Thoracic aorta (tissue), 2 donors: ENCODE measurements at regions not wholly inside any gene's neighbourhood (a gene's known extent, or its start where the extent isn't known, plus 50 kb on each side); places are given as distances from the start of the nearest gene placed in this dataset.

ENCODE experiments used
- ATAC-seq: fragments of 150-250 bp; one replicate; pipeline ENCODE4 v1.8.0; 2017; ENCODE audit warnings: low read depth; ENCODE audit not compliant: insufficient number of reproducible peaks, low FRiP score
- DNase-seq: peaks from one replicate; pipeline ENCODE4 v3.0.0-alpha.2; 2020; ENCODE audit warnings: low spot score
- H3K27ac ChIP-seq, 2 donors: fragments of 200-600 bp; sonication (generic); 1 replicate in 1 of 2; 2 replicates in 1 of 2; pipeline ENCODE4 v1.5.1; 2016; ENCODE audit warnings: mild to moderate bottlenecking in 2 of 2, moderate library complexity in 2 of 2
- H3K27me3 ChIP-seq: fragments of 200-600 bp; sonication (generic); replicated peaks from 2 replicates; pipeline ENCODE4 v1.6.0; 2016; ENCODE audit warnings: mild to moderate bottlenecking; ENCODE audit not compliant: insufficient read depth
- H3K36me3 ChIP-seq: fragments of 200-600 bp; sonication (generic); one replicate; pipeline ENCODE4 v1.5.1; 2016
- H3K4me1 ChIP-seq, 2 donors: fragments of 200-600 bp; sonication (generic); 1 replicate in 1 of 2; 2 replicates in 1 of 2; pipeline versions ENCODE4 v1.5.1 to v1.6.0; 2016; ENCODE audit warnings: low read depth in 2 of 2, mild to moderate bottlenecking in 1 of 2; ENCODE audit not compliant: control insufficient read depth in 1 of 2
- H3K4me3 ChIP-seq: fragments of 200-600 bp; sonication (generic); 2 replicates; pipeline ENCODE4 v1.5.1; 2016; ENCODE audit warnings: mild to moderate bottlenecking
- H3K9me3 ChIP-seq: fragments of 200-600 bp; sonication (generic); 2 replicates; pipeline ENCODE4 v1.5.1; 2016
- TF ChIP-seq, protein P1 (sequence below): fragments of 200-600 bp; sonication (generic); IDR thresholded peaks from one replicate; pipeline ENCODE4 v1.5.1; 2019; ENCODE audit warnings: antibody characterized with exemption

DNA sequence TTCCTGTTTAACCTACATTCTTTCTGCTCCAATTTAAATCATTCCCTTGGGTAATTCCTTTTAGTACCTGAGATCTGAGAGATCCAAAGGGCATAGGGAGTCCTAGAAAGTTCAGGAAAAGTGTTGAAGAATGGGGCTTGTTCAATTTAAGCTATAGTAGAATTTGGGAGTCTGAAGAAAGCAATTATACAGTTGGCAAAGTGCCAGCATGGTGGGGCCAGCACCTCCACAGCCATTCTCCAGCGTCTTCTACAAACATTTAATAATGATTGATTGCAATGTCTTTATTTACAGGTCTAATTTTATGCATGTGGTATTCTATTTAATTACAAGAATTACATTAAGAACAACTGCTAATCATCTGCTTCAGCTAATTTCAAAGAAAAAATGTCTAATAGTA lies 957.7 kb upstream of the GYPC start:
- ATAC-seq (no peak), DNase-seq (no peak)
- no peak overlapping the region for H3K4me3 ChIP-seq
- TF ChIP-seq, protein P1, sequence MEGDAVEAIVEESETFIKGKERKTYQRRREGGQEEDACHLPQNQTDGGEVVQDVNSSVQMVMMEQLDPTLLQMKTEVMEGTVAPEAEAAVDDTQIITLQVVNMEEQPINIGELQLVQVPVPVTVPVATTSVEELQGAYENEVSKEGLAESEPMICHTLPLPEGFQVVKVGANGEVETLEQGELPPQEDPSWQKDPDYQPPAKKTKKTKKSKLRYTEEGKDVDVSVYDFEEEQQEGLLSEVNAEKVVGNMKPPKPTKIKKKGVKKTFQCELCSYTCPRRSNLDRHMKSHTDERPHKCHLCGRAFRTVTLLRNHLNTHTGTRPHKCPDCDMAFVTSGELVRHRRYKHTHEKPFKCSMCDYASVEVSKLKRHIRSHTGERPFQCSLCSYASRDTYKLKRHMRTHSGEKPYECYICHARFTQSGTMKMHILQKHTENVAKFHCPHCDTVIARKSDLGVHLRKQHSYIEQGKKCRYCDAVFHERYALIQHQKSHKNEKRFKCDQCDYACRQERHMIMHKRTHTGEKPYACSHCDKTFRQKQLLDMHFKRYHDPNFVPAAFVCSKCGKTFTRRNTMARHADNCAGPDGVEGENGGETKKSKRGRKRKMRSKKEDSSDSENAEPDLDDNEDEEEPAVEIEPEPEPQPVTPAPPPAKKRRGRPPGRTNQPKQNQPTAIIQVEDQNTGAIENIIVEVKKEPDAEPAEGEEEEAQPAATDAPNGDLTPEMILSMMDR: no peak
- no peaks in the 10 kb centered on the region for H3K36me3 ChIP-seq
- no peaks in the 10 kb centered on the region for H3K9me3 ChIP-seq
- H3K27ac ChIP-seq: no peak overlapping the region
- H3K4me1 ChIP-seq: no peaks in the 10 kb centered on the region
- no peaks in the 10 kb centered on the region for H3K27me3 ChIP-seq

GRCh38 chr2:125701070-125701469 lies 954.9 kb upstream of the GYPC start:
- no peak overlapping the region for H3K27ac ChIP-seq
- TF ChIP-seq, protein P1: no peak
- H3K27me3 ChIP-seq: no peaks in the 10 kb centered on the region
- ATAC-seq: no peak
- H3K4me3 ChIP-seq: no peak overlapping the region
- no peaks in the 10 kb centered on the region for H3K4me1 ChIP-seq
- H3K36me3 ChIP-seq: no peaks in the 10 kb centered on the region
- no peak for DNase-seq
- no peaks in the 10 kb centered on the region for H3K9me3 ChIP-seq

DNA sequence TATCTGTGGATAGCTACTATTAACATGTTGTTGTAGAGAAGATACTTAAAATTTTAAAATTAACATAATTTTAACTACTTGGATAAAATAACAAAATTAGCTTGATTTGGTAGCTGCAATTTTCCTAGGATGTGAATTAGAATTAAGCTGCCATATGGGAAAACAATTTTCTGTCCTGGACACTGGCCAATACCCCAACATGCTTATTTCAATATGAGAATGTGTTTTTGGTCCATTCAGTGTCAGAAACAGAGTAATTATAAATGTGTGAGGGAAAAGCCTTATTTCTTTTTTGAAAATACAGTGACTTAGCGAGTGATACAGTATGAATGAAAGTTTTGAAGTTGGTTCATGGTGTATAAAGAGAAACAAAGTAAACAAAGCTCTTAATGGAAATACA lies 948.3 kb upstream of the GYPC start:
- H3K9me3 ChIP-seq: no peaks in the 10 kb centered on the region
- no peak overlapping the region for H3K4me3 ChIP-seq
- no peak overlapping the region for H3K27ac ChIP-seq
- no peaks in the 10 kb centered on the region for H3K4me1 ChIP-seq
- H3K36me3 ChIP-seq: no peaks in the 10 kb centered on the region
- DNase-seq (no peak), ATAC-seq (no peak)
- TF ChIP-seq, protein P1: no peak
- H3K27me3 ChIP-seq: no peaks in the 10 kb centered on the region

DNA sequence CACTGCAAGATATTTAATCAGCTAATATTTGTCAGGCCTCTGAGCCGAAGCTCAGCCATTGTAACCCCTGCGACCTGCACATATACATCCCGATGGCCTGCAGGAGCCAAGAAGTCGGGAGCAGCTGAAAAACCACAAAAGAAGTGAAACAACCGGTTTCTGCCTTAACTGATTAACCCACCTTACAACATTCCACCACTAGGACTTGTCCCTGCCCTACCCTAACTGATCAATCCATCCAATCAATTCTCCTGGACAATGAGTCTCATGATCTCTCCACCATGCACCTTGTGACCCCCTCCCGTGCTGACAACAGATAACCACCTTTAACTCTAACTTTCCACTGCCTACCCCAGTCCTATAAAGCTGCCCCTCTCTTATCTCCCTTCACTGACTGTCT lies 945.4 kb upstream of the GYPC start:
- Histone ChIP-seq H3K4me1 (no peaks in the 10 kb centered on the region), H3K4me3 (no peak overlapping the region), H3K27me3 (no peaks in the 10 kb centered on the region), H3K36me3 (no peaks in the 10 kb centered on the region), H3K27ac (no peak overlapping the region), H3K9me3 (no peaks in the 10 kb centered on the region)
- ATAC-seq (no peak), DNase-seq (no peak)
- TF ChIP-seq, protein P1: no peak

- no peak overlapping the region for H3K27ac ChIP-seq
- H3K36me3 ChIP-seq: no peaks in the 10 kb centered on the region
- ATAC-seq: no peak
- no peaks in the 10 kb centered on the region for H3K9me3 ChIP-seq
- TF ChIP-seq, protein P1: no peak
- no peaks in the 10 kb centered on the region for H3K4me1 ChIP-seq
- no peak for DNase-seq
- H3K4me3 ChIP-seq: no peak overlapping the region
- H3K27me3 ChIP-seq: no peaks in the 10 kb centered on the region
Observed at GRCh38 chr2:125711075-125711474, 944.9 kb upstream of the GYPC start.
